DMS 273 (cell line): ENCODE measurements at regions not wholly inside any gene's neighbourhood (a gene's known extent, or its start where the extent isn't known, plus 50 kb on each side); places are given as distances from the start of the nearest gene placed in this dataset.

Source experiments
- DNase-seq: peaks from one replicate; lab custom pipeline; 2025; ENCODE audit not compliant: unreplicated experiment; lab: John Stamatoyannopoulos, UW

GRCh38 chr2:67948057-67948456, 114.7 kb downstream of the C1D start:
- DNase-seq = no peak

GRCh38 chr2:67948506-67948905, 114.3 kb downstream of the C1D start:
- DNase-seq = no peak

- no peak for DNase-seq
Measured at GRCh38 chr2:67950018-67950417, 112.8 kb downstream of the C1D start.

GRCh38 chr2:67950919-67951318, 111.9 kb downstream of the C1D start:
- no peak for DNase-seq

GRCh38 chr2:67952066-67952465, 110.7 kb downstream of the C1D start:
- no peak for DNase-seq

- DNase-seq = peak; percentile 35
Measured at GRCh38 chr2:67954093-67954748, 108.6 kb downstream of the C1D start.

- DNase-seq = no peak
Measured at GRCh38 chr2:67955748-67956603, 106.8 kb downstream of the C1D start.

- no peak for DNase-seq
Measured at GRCh38 chr2:67965246-67965645, 97.6 kb downstream of the C1D start.

GRCh38 chr2:67970071-67970470, 92.7 kb downstream of the C1D start:
- no peak for DNase-seq

GRCh38 chr2:67970542-67970941, 92.3 kb downstream of the C1D start:
- no peak for DNase-seq

GRCh38 chr2:67974559-67975430, 88.0 kb downstream of the C1D start:
- DNase-seq = peak; percentile 6

GRCh38 chr2:67977464-67977863, 85.3 kb downstream of the C1D start:
- no peak for DNase-seq

GRCh38 chr2:67982956-67983355, 79.8 kb downstream of the C1D start:
- no peak for DNase-seq

- DNase-seq = no peak
Measured at GRCh38 chr2:67984600-67984999, 78.2 kb downstream of the C1D start.

GRCh38 chr2:67985586-67985985, 77.2 kb downstream of the C1D start:
- DNase-seq = no peak

- no peak for DNase-seq
Measured at GRCh38 chr2:67986258-67986657, 76.5 kb downstream of the C1D start.
